ENCODE measurements at regions not wholly inside any gene's neighbourhood (a gene's known extent, or its start where the extent isn't known, plus 50 kb on each side); places are given as distances from the start of the nearest gene placed in this dataset.

DNA sequence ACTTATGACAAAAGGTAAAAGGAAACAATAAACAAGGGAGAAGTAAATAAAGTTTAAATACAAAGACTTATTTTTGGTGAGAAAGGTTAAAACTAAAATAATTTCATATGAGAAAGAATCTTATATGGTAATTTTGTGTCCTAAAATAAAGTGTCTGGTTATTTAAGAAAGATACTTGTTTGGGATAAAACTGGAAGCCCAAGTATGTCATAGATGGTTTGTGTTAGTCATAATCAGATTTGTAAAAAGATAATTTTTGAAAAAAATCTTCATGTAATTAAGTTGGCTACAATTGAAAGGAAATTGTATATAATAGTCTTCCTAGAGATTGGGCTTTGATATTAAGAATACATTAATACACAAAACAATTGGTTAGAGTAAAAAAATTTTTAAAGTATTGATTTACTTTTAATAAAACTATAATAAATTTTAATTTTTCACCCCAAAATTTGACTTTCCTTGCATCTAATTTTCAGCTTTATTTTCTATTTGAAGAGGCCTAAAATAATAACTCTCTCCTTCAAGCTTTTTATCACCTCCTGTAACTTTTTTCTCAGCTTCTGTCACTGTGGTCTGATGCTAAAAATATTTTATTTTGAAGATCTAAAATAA, 315.6 kb downstream of the SLITRK5 start:
- H3K36me3 ChIP-seq: no peaks in the 10 kb centered on the region
- no peak overlapping the region for H3K4me3 ChIP-seq
- intact Hi-C loops (cut with micrococcal nuclease): no loop called here
- TF ChIP-seq, protein P1, sequence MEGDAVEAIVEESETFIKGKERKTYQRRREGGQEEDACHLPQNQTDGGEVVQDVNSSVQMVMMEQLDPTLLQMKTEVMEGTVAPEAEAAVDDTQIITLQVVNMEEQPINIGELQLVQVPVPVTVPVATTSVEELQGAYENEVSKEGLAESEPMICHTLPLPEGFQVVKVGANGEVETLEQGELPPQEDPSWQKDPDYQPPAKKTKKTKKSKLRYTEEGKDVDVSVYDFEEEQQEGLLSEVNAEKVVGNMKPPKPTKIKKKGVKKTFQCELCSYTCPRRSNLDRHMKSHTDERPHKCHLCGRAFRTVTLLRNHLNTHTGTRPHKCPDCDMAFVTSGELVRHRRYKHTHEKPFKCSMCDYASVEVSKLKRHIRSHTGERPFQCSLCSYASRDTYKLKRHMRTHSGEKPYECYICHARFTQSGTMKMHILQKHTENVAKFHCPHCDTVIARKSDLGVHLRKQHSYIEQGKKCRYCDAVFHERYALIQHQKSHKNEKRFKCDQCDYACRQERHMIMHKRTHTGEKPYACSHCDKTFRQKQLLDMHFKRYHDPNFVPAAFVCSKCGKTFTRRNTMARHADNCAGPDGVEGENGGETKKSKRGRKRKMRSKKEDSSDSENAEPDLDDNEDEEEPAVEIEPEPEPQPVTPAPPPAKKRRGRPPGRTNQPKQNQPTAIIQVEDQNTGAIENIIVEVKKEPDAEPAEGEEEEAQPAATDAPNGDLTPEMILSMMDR (IDR thresholded peaks at IDR 0.05; ENCODE audit: borderline replicate concordance): no peak
- H3K27ac ChIP-seq (replicated peaks): no peak overlapping the region
- no peak for DNase-seq
- no peaks in the 10 kb centered on the region for H3K4me1 ChIP-seq
- H3K9me3 ChIP-seq (replicated peaks): peaks cover 3% of the 10 kb centered on the region
- H3K27me3 ChIP-seq (ENCODE audit: low read depth): no peaks in the 10 kb centered on the region

DNA sequence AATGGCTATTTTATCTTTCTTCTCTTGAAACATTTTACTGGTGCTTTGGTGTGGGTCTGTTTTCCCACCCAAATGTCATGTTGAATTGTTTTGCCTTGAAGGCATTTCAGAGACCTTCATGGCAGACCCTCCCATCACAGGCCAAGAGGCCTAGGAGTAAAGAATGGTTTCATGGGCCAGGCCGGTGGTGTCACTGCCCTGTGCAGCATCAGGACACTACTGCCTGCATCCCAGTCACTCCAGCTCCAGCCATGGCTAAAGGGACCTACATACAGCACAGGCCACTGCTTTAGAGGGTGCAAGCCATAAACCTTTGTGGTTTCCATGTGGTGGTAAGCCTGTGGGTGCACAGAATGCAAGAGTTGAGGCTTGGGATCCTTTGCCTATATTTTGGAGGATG, 326.9 kb downstream of the SLITRK5 start:
- Histone ChIP-seq H3K9me3 (replicated peaks) (no peaks in the 10 kb centered on the region), H3K27ac (replicated peaks) (no peak overlapping the region), H3K27me3 (ENCODE audit: low read depth) (no peaks in the 10 kb centered on the region), H3K4me1 (no peaks in the 10 kb centered on the region), H3K4me3 (no peak overlapping the region), H3K36me3 (no peaks in the 10 kb centered on the region)
- DNase-seq: no peak
- TF ChIP-seq, protein P1 (IDR thresholded peaks at IDR 0.05; ENCODE audit: borderline replicate concordance): no peak
- intact Hi-C loops (cut with micrococcal nuclease): no loop called here

DNA sequence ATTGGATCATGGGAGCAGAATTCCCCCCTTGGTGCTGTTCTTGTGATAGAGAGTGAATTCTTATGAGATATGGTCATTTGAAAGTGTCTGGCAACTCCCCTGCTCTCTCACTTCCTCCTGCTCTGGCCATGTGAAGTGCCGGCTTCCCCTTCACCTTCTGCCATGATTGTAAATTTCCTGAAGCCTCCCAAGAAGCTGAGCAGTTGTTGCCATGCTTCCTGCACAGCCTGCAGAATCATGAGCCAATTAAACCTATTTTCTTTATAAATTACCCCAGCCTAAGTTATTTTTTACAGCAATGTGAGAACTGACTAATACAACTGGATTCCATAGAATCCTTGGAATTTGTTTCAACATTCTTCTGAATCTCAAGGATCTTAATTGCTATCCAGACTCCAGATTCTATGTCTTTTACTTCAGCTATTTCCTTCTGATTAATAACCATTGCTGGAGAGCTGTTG, 328.1 kb downstream of the SLITRK5 start:
- Histone ChIP-seq H3K4me1 (no peaks in the 10 kb centered on the region), H3K27me3 (ENCODE audit: low read depth) (no peaks in the 10 kb centered on the region), H3K4me3 (no peak overlapping the region), H3K9me3 (replicated peaks) (no peaks in the 10 kb centered on the region), H3K36me3 (no peaks in the 10 kb centered on the region), H3K27ac (replicated peaks) (no peak overlapping the region)
- DNase-seq: no peak
- intact Hi-C loops (cut with micrococcal nuclease): no loop called here
- TF ChIP-seq, protein P1 (IDR thresholded peaks at IDR 0.05; ENCODE audit: borderline replicate concordance): no peak

DNA sequence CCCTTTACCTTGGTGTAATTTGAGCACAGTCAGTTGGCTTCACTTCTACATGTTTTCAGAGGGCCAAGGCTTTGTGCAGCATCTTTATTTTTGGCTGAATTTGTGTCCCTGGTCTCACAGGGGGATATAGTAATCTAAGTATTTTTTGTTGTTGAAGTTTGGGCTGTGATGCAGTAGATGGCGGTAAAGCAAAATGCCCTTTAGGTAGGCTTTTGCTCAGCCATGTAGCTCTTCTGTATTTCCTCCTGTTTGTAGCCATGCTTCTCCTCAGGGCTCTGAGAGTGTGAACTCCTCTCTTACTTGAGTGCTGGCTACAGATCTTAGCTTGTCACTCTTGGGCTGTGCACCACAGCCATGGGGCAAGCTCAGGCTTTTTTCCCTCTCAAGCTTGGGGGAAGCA, 328.6 kb downstream of the SLITRK5 start:
- no peak overlapping the region for H3K27ac ChIP-seq (replicated peaks)
- H3K4me1 ChIP-seq: no peaks in the 10 kb centered on the region
- H3K9me3 ChIP-seq (replicated peaks): no peaks in the 10 kb centered on the region
- no peaks in the 10 kb centered on the region for H3K27me3 ChIP-seq (ENCODE audit: low read depth)
- H3K4me3 ChIP-seq: no peak overlapping the region
- intact Hi-C loops (cut with micrococcal nuclease): no loop called here
- TF ChIP-seq, protein P1 (IDR thresholded peaks at IDR 0.05; ENCODE audit: borderline replicate concordance): no peak
- no peaks in the 10 kb centered on the region for H3K36me3 ChIP-seq
- no peak for DNase-seq

DNA sequence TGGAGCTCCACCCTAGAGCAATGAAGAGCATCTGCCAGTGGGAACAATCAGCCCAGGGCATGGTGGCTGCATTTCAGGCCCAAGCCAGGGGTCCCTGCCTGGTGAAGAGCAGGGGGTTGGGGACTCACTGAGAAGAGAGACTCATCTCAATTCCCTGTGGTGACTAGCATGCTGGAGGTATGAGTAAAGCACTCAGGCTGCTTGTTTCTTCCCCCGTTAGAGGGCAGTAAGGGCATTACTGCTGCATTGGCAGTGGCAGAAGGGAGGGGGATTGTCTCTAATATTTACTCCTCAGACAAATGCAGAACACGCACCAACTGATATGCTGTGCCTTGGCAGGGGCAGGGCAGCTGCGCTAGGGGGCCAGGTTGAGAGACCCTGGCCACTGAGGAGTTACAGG, 329.1 kb downstream of the SLITRK5 start:
- no peak for DNase-seq
- TF ChIP-seq, protein P1 (IDR thresholded peaks at IDR 0.05; ENCODE audit: borderline replicate concordance): no peak
- Histone ChIP-seq H3K4me1 (no peaks in the 10 kb centered on the region), H3K36me3 (no peaks in the 10 kb centered on the region), H3K9me3 (replicated peaks) (no peaks in the 10 kb centered on the region), H3K27ac (replicated peaks) (no peak overlapping the region), H3K4me3 (no peak overlapping the region), H3K27me3 (ENCODE audit: low read depth) (no peaks in the 10 kb centered on the region)
- intact Hi-C loops (cut with micrococcal nuclease): no loop called here

Measured in left ventricle myocardium inferior (tissue), 1 donor.